Parathyroid adenoma (tissue), 2 donors: ENCODE measurements at regions not wholly inside any gene's neighbourhood (a gene's known extent, or its start where the extent isn't known, plus 50 kb on each side); places are given as distances from the start of the nearest gene placed in this dataset.

Experiments used
- H2AFZ ChIP-seq: fragments of 300-600 bp; sonication (generic); one replicate; pipeline ENCODE4 v1.7.0; 2017; ENCODE audit warnings: antibody characterized with exemption, mild to moderate bottlenecking
- H3K27ac ChIP-seq: fragments of 300-600 bp; sonication (generic); one replicate; pipeline ENCODE4 v1.7.0; 2017
- H3K27me3 ChIP-seq: fragments of 300-600 bp; sonication (generic); one replicate; pipeline ENCODE4 v1.7.0; 2017; ENCODE audit warnings: low read length; ENCODE audit not compliant: control insufficient read depth, insufficient read depth
- H3K36me3 ChIP-seq: fragments of 300-600 bp; sonication (generic); one replicate; pipeline ENCODE4 v1.7.0; 2017; ENCODE audit warnings: low read length; ENCODE audit not compliant: control insufficient read depth, insufficient read depth
- H3K4me1 ChIP-seq: fragments of 300-600 bp; sonication (generic); one replicate; pipeline ENCODE4 v1.7.0; 2017; ENCODE audit warnings: control low read depth
- H3K4me2 ChIP-seq: fragments of 300-600 bp; sonication (generic); one replicate; pipeline ENCODE4 v1.7.0; 2017; ENCODE audit warnings: low read length
- H3K4me3 ChIP-seq: fragments of 300-600 bp; sonication (generic); one replicate; pipeline ENCODE4 v1.7.0; 2017; ENCODE audit warnings: low read depth, low read length
- H3K79me2 ChIP-seq: fragments of 300-600 bp; sonication (generic); one replicate; pipeline ENCODE4 v1.7.0; 2017; ENCODE audit warnings: control low read depth
- H3K9ac ChIP-seq: fragments of 300-600 bp; sonication (generic); one replicate; pipeline ENCODE4 v1.7.0; 2017; ENCODE audit warnings: mild to moderate bottlenecking
- H3K9me3 ChIP-seq: fragments of 300-600 bp; sonication (generic); one replicate; pipeline ENCODE4 v1.7.0; 2017; ENCODE audit warnings: low read length; ENCODE audit not compliant: control insufficient read depth
- CTCF ChIP-seq: fragments of 300-600 bp; sonication (generic); IDR thresholded peaks from one replicate; pipeline ENCODE4 v1.7.0; 2017; ENCODE audit warnings: antibody characterized with exemption, mild to moderate bottlenecking
- donor health status: primary hyperparathyroidism.

GRCh38 chr15:94125156-94125555 is 106.2 kb upstream of the MCTP2 start:
- Histone ChIP-seq H2AFZ (no peak overlapping the region), H3K36me3 (no peaks in the 10 kb centered on the region), H3K27ac (no peak overlapping the region), H3K79me2 (no peaks in the 10 kb centered on the region), H3K4me3 (no peak overlapping the region), H3K9ac (no peak overlapping the region), H3K4me1 (no peaks in the 10 kb centered on the region), H3K27me3 (no peaks in the 10 kb centered on the region), H3K4me2 (no peak overlapping the region), H3K9me3 (no peaks in the 10 kb centered on the region)
- TF ChIP-seq CTCF: no peak

DNA sequence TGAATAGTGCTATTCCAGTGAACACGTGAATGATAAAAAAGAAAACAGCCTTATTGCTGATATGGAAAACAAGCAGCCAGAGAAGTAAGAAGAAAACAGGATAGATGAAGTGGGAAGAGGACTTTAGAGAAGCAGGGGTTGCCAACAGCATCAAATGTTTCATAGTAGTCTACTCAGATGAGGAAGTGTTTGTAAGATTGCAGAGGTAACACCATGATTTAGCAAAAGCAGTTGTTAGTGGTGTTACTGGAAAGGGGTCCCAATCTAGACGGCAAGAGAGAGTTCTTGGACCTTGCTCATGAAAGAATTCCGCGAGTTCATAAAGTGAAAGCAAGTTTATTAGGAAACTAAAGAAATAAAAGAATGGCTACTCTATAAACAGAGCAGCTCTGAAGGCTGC is 108.8 kb upstream of the MCTP2 start:
- Histone ChIP-seq H2AFZ (no peak overlapping the region), H3K4me3 (no peak overlapping the region), H3K27me3 (no peaks in the 10 kb centered on the region), H3K9ac (no peak overlapping the region), H3K9me3 (no peaks in the 10 kb centered on the region), H3K4me1 (no peaks in the 10 kb centered on the region), H3K36me3 (no peaks in the 10 kb centered on the region), H3K79me2 (no peaks in the 10 kb centered on the region), H3K4me2 (no peak overlapping the region), H3K27ac (no peak overlapping the region)
- TF ChIP-seq CTCF: no peak

DNA sequence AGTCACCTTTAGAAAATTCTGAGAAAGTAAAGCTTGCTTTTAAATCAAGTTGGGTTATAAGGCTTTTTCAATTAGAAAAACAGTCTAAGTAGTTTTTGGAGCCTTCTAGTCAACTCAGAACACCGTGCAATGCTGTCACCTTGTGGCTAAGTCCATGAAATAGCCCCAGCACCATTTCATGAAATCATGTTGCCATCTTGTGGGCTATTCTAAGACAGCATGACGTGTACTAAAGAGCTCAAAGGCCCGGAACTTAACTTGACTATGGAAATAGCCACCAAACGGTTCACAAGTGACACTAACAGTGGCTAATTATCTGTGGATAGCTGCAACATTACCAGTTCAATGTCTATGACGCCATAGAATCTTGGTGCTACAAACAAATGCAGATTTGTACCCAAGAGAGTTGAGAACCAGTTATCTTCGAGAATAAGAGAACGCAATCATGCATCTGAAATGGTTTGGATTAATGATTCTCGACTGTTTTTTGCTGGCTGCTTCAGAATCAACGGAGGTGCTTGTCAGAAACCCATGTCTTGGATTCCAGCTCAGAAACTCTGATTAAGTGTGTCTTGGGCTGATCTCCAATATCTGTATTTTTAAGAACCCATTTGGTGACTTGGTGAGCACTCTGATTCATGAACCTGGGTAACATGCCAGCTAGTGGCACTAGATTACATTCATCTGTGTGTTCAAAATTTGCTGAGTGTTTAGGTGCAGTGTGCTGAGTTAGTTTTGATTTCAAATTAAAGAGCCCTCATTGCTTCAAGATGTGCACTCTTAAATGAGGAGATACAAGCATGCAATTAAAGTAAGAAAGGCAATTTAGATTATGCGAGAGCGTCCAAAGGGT is 111.2 kb upstream of the MCTP2 start:
- H3K27me3 ChIP-seq: no peaks in the 10 kb centered on the region
- no peaks in the 10 kb centered on the region for H3K9me3 ChIP-seq
- no peaks in the 10 kb centered on the region for H3K36me3 ChIP-seq
- H3K79me2 ChIP-seq: no peaks in the 10 kb centered on the region
- peak; percentile 63 for TF ChIP-seq CTCF
- no peak overlapping the region for H3K9ac ChIP-seq
- peak overlapping the region; percentile 50 for H2AFZ ChIP-seq
- H3K4me2 ChIP-seq: no peak overlapping the region
- no peak overlapping the region for H3K4me3 ChIP-seq
- no peak overlapping the region for H3K27ac ChIP-seq
- H3K4me1 ChIP-seq: no peaks in the 10 kb centered on the region

GRCh38 chr15:94119298-94119811 is 112.0 kb upstream of the MCTP2 start:
- H3K27ac ChIP-seq: no peak overlapping the region
- H3K36me3 ChIP-seq: no peaks in the 10 kb centered on the region
- no peaks in the 10 kb centered on the region for H3K9me3 ChIP-seq
- no peak for TF ChIP-seq CTCF
- H3K9ac ChIP-seq: no peak overlapping the region
- H3K4me3 ChIP-seq: no peak overlapping the region
- peak overlapping the region; percentile 50 for H2AFZ ChIP-seq
- no peaks in the 10 kb centered on the region for H3K27me3 ChIP-seq
- no peak overlapping the region for H3K4me2 ChIP-seq
- no peaks in the 10 kb centered on the region for H3K79me2 ChIP-seq
- no peaks in the 10 kb centered on the region for H3K4me1 ChIP-seq
